Activated T-cell treated with anti-CD3 and anti-CD28 coated beads, Interleukin-2, amount 50 U/mL, for 72 hours (primary cell): ENCODE measurements at regions not wholly inside any gene's neighbourhood (a gene's known extent, or its start where the extent isn't known, plus 50 kb on each side); places are given as distances from the start of the nearest gene placed in this dataset.
"Not testable (repeated sequence)": the region's sequence is repeated elsewhere in the genome, so short reads cannot be mapped to it uniquely, and the experiment has no call there.

ENCODE experiments used
- ATAC-seq, 2 donors: fragments of 150-1000 bp; cut with Tn5 transposase; replicated peaks in 1 of 2; 2 replicates each; pipeline ENCODE4 v1.10.0; 2021; ENCODE audit warnings: moderate library complexity in 2 of 2, mild to moderate bottlenecking in 1 of 2
- DNase-seq, 2 donors: peaks; one replicate each; pipeline ENCODE4 v3.0.0; 2021 to 2022; ENCODE audit warnings: mixed read lengths in 1 of 2
- H3K27ac Mint-ChIP-seq: one replicate; pipeline ENCODE4 v1.8.0; 2022; ENCODE audit warnings: mild to moderate bottlenecking, moderate library complexity, mixed read lengths
- H3K27me3 Mint-ChIP-seq: one replicate; pipeline ENCODE4 v1.8.0; 2022; ENCODE audit warnings: low read depth, mixed read lengths
- H3K36me3 Mint-ChIP-seq, 2 donors: one replicate each; pipeline ENCODE4 v1.8.0; 2022; ENCODE audit warnings: mixed read lengths in 2 of 2, mild to moderate bottlenecking in 1 of 2; ENCODE audit not compliant: insufficient read depth in 2 of 2
- H3K4me1 Mint-ChIP-seq: one replicate; pipeline ENCODE4 v1.8.0; 2022; ENCODE audit warnings: low read depth, mixed read lengths
- H3K4me3 Mint-ChIP-seq, 2 donors: one replicate each; pipeline ENCODE4 v1.8.0; 2022; ENCODE audit warnings: mild to moderate bottlenecking in 2 of 2, mixed read lengths in 2 of 2, moderate library complexity in 2 of 2
- H3K9me3 Mint-ChIP-seq, 2 donors: one replicate each; pipeline ENCODE4 v1.8.0; 2022; ENCODE audit warnings: mixed read lengths in 2 of 2

- Mint-ChIP-seq H3K9me3 (no peaks in the 10 kb centered on the region), H3K4me3 (no peak overlapping the region), H3K27me3 (no peaks in the 10 kb centered on the region), H3K36me3 (no peaks in the 10 kb centered on the region), H3K4me1 (no peaks in the 10 kb centered on the region), H3K27ac (no peak overlapping the region)
- ATAC-seq (no peak), DNase-seq (no peak)
Observed at GRCh38 chr3:28134792-28135375, 106.5 kb upstream of the CMC1 start.

- Mint-ChIP-seq H3K27me3 (no peaks in the 10 kb centered on the region), H3K9me3 (no peaks in the 10 kb centered on the region), H3K4me3 (no peak overlapping the region), H3K4me1 (no peaks in the 10 kb centered on the region), H3K36me3 (no peaks in the 10 kb centered on the region), H3K27ac (no peak overlapping the region)
- DNase-seq (no peak), ATAC-seq (no peak)
Observed at GRCh38 chr3:28136607-28137216, 104.7 kb upstream of the CMC1 start.

GRCh38 chr3:28138043-28138610 is 103.3 kb upstream of the CMC1 start:
- ATAC-seq (no peak), DNase-seq (no peak)
- Mint-ChIP-seq H3K27me3 (no peaks in the 10 kb centered on the region), H3K9me3 (no peaks in the 10 kb centered on the region), H3K4me1 (no peaks in the 10 kb centered on the region), H3K4me3 (no peak overlapping the region), H3K36me3 (no peaks in the 10 kb centered on the region), H3K27ac (no peak overlapping the region)

GRCh38 chr3:28139288-28139687 is 102.1 kb upstream of the CMC1 start:
- H3K4me3 Mint-ChIP-seq = no peak overlapping the region
- DNase-seq = no peak
- H3K9me3 Mint-ChIP-seq = no peaks in the 10 kb centered on the region
- no peaks in the 10 kb centered on the region for H3K27me3 Mint-ChIP-seq
- H3K4me1 Mint-ChIP-seq = no peaks in the 10 kb centered on the region
- no peak for ATAC-seq
- H3K36me3 Mint-ChIP-seq = no peaks in the 10 kb centered on the region
- no peak overlapping the region for H3K27ac Mint-ChIP-seq

GRCh38 chr3:28139967-28140634 is 101.3 kb upstream of the CMC1 start:
- no peak overlapping the region for H3K27ac Mint-ChIP-seq
- no peaks in the 10 kb centered on the region for H3K36me3 Mint-ChIP-seq
- no peak for DNase-seq
- H3K9me3 Mint-ChIP-seq = no peaks in the 10 kb centered on the region
- H3K4me3 Mint-ChIP-seq = no peak overlapping the region
- no peaks in the 10 kb centered on the region for H3K4me1 Mint-ChIP-seq
- no peak for ATAC-seq
- no peaks in the 10 kb centered on the region for H3K27me3 Mint-ChIP-seq

- H3K9me3 Mint-ChIP-seq = no peaks in the 10 kb centered on the region
- no peak overlapping the region for H3K27ac Mint-ChIP-seq
- no peak overlapping the region for H3K4me3 Mint-ChIP-seq
- ATAC-seq = no peak
- no peaks in the 10 kb centered on the region for H3K27me3 Mint-ChIP-seq
- H3K4me1 Mint-ChIP-seq = no peaks in the 10 kb centered on the region
- no peak for DNase-seq
- H3K36me3 Mint-ChIP-seq = no peaks in the 10 kb centered on the region
Observed at GRCh38 chr3:28140664-28141063, 100.8 kb upstream of the CMC1 start.

GRCh38 chr3:28149960-28150359 is 91.5 kb upstream of the CMC1 start:
- H3K9me3 Mint-ChIP-seq = no peaks in the 10 kb centered on the region

GRCh38 chr3:28150465-28151206 is 90.8 kb upstream of the CMC1 start:
- DNase-seq (no peak), ATAC-seq (no peak)
- Mint-ChIP-seq H3K9me3 (no peaks in the 10 kb centered on the region), H3K4me1 (no peaks in the 10 kb centered on the region), H3K4me3 (no peak overlapping the region), H3K27ac (no peak overlapping the region), H3K36me3 (no peaks in the 10 kb centered on the region), H3K27me3 (no peaks in the 10 kb centered on the region)

More at GRCh38 chr3:28149960-28150359, 91.5 kb upstream of the CMC1 start:
- Mint-ChIP-seq H3K4me1 (no peaks in the 10 kb centered on the region), H3K36me3 (no peaks in the 10 kb centered on the region), H3K27ac (no peak overlapping the region), H3K4me3 (no peak overlapping the region), H3K27me3 (no peaks in the 10 kb centered on the region)
- ATAC-seq (no peak), DNase-seq (no peak)

GRCh38 chr3:28151207-28151550 is 90.2 kb upstream of the CMC1 start:
- Mint-ChIP-seq H3K4me1 (no peaks in the 10 kb centered on the region), H3K27me3 (no peaks in the 10 kb centered on the region), H3K27ac (no peak overlapping the region), H3K36me3 (no peaks in the 10 kb centered on the region), H3K9me3 (no peaks in the 10 kb centered on the region), H3K4me3 (no peak overlapping the region)
- no peak for ATAC-seq
- no peak for DNase-seq

GRCh38 chr3:28151608-28152228 is 89.7 kb upstream of the CMC1 start:
- no peak for DNase-seq
- Mint-ChIP-seq H3K36me3 (no peaks in the 10 kb centered on the region), H3K9me3 (no peaks in the 10 kb centered on the region), H3K27me3 (no peaks in the 10 kb centered on the region), H3K27ac (no peak overlapping the region), H3K4me1 (no peaks in the 10 kb centered on the region), H3K4me3 (peak overlapping the region in 1 of 2 donors; percentile 57)
- ATAC-seq = peak; percentile 39 to 43

- H3K9me3 Mint-ChIP-seq = peaks cover 8 to 12% of the 10 kb centered on the region in 2 donors
- H3K27me3 Mint-ChIP-seq = no peaks in the 10 kb centered on the region
- peaks cover 2 to 4% of the 10 kb centered on the region in 2 donors for H3K36me3 Mint-ChIP-seq
- DNase-seq (no peak), ATAC-seq (no peak)
- no peak overlapping the region for H3K4me3 Mint-ChIP-seq
- H3K27ac Mint-ChIP-seq = no peak overlapping the region
- H3K4me1 Mint-ChIP-seq = no peaks in the 10 kb centered on the region
Observed at GRCh38 chr3:28155631-28156030, 85.8 kb upstream of the CMC1 start.

- not testable (repeated sequence) for H3K36me3 Mint-ChIP-seq, H3K27ac Mint-ChIP-seq, H3K4me1 Mint-ChIP-seq, H3K4me3 Mint-ChIP-seq, H3K27me3 Mint-ChIP-seq, ATAC-seq, DNase-seq
- peaks cover 8 to 12% of the 10 kb centered on the region in 2 donors for H3K9me3 Mint-ChIP-seq
Observed at GRCh38 chr3:28156599-28156998, 84.8 kb upstream of the CMC1 start.

- Mint-ChIP-seq H3K4me1 (peaks cover 21% of the 10 kb centered on the region), H3K27me3 (no peaks in the 10 kb centered on the region), H3K9me3 (peaks cover 0 to 5% of the 10 kb centered on the region in 2 donors), H3K27ac (peak overlapping the region; percentile 96), H3K4me3 (peak overlapping the region; percentile 67 to 88), H3K36me3 (peaks cover 6 to 8% of the 10 kb centered on the region in 2 donors)
- ATAC-seq = peak; percentile 80 to 84
- no peak for DNase-seq
Observed at GRCh38 chr3:28171962-28172361, 69.5 kb upstream of the CMC1 start.
